Mammary epithelial cell (primary cell): ENCODE measurements at regions not wholly inside any gene's neighbourhood (a gene's known extent, or its start where the extent isn't known, plus 50 kb on each side); places are given as distances from the start of the nearest gene placed in this dataset.

Experiments
- EZH2 ChIP-seq: IDR thresholded peaks from 2 replicates; pipeline ENCODE4 v1.6.1; 2012; ENCODE audit warnings: low read length, inconsistent platforms, borderline replicate concordance
- TF ChIP-seq, protein P1 (sequence below), 2 donors: IDR thresholded peaks in 1 of 2; conservative IDR thresholded peaks in 1 of 2; 2 replicates each; pipeline ENCODE4 v1.5.1; 2011 to 2012; ENCODE audit warnings: inconsistent platforms in 2 of 2, low read length in 2 of 2, mild to moderate bottlenecking in 2 of 2, control low read depth in 1 of 2, low read depth in 1 of 2; ENCODE audit not compliant: insufficient read depth in 1 of 2; ENCODE audit errors: extremely low read depth in 1 of 2

GRCh38 chr9:21624675-21625644 is 142.8 kb upstream of the IFNE start:
- no peak for TF ChIP-seq EZH2
- TF ChIP-seq, protein P1, sequence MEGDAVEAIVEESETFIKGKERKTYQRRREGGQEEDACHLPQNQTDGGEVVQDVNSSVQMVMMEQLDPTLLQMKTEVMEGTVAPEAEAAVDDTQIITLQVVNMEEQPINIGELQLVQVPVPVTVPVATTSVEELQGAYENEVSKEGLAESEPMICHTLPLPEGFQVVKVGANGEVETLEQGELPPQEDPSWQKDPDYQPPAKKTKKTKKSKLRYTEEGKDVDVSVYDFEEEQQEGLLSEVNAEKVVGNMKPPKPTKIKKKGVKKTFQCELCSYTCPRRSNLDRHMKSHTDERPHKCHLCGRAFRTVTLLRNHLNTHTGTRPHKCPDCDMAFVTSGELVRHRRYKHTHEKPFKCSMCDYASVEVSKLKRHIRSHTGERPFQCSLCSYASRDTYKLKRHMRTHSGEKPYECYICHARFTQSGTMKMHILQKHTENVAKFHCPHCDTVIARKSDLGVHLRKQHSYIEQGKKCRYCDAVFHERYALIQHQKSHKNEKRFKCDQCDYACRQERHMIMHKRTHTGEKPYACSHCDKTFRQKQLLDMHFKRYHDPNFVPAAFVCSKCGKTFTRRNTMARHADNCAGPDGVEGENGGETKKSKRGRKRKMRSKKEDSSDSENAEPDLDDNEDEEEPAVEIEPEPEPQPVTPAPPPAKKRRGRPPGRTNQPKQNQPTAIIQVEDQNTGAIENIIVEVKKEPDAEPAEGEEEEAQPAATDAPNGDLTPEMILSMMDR (conservative IDR thresholded peaks at IDR 0.05 in 1 of 2, IDR thresholded peaks at IDR 0.05 in 1 of 2; ENCODE audit: extremely low read depth in 1 of 2, insufficient read depth in 1 of 2, low read depth in 1 of 2, low read length in 2 of 2), result no peak
